Breast epithelium (tissue), 3 donors: ENCODE measurements at regions not wholly inside any gene's neighbourhood (a gene's known extent, or its start where the extent isn't known, plus 50 kb on each side); places are given as distances from the start of the nearest gene placed in this dataset.

ENCODE experiments used
- CTCF ChIP-seq, 3 donors: fragments of 450-650 bp; IDR thresholded peaks; one replicate each; pipeline ENCODE4 v1.5.1; 2016 to 2017; ENCODE audit warnings: antibody characterized with exemption in 3 of 3, mild to moderate bottlenecking in 3 of 3, moderate library complexity in 3 of 3
- POLR2A ChIP-seq: fragments of 450-650 bp; IDR thresholded peaks from one replicate; pipeline ENCODE4 v1.6.1; 2016; ENCODE audit warnings: antibody characterized with exemption, mild to moderate bottlenecking, moderate library complexity

- TF ChIP-seq CTCF (IDR thresholded peaks at IDR 0.05): no peak
- no peak for TF ChIP-seq POLR2A
Observed at GRCh38 chr2:182638667-182639066, 77.4 kb upstream of the DNAJC10 start.
